SK-N-SH treated with all-trans-retinoic acid at 6 μM for 48 hours (cell line): ENCODE measurements at regions not wholly inside any gene's neighbourhood (a gene's known extent, or its start where the extent isn't known, plus 50 kb on each side); places are given as distances from the start of the nearest gene placed in this dataset.

Source experiments
- ATAC-seq: fragments of 200-7000 bp; cut with Tn5 transposase; 3 replicates; pipeline ENCODE4 v1.9.1; 2020; ENCODE audit warnings: mild to moderate bottlenecking, moderate library complexity
- ARNTL ChIP-seq: fragments of 450-650 bp; formaldehyde crosslinking; IDR thresholded peaks from 2 replicates; pipeline ENCODE4 v1.5.0; 2020; ENCODE audit warnings: low read depth, mild to moderate bottlenecking, moderate library complexity, borderline replicate concordance
- BACH2 ChIP-seq: fragments of 250-450 bp; sonication (Bioruptor Pico); IDR thresholded peaks from 2 replicates; pipeline ENCODE4 v1.9.0; 2021; ENCODE audit warnings: mild to moderate bottlenecking, borderline replicate concordance
- CREB5 ChIP-seq: fragments of 250-450 bp; sonication (Bioruptor Pico); IDR thresholded peaks from 2 replicates; pipeline ENCODE4 v1.5.1; 2020; ENCODE audit warnings: low read depth, mild to moderate bottlenecking, moderate library complexity
- CSDC2 ChIP-seq: fragments of 250-450 bp; sonication (Bioruptor Pico); IDR thresholded peaks from 2 replicates; pipeline ENCODE4 v1.5.0; 2020; ENCODE audit warnings: mild to moderate bottlenecking, moderate library complexity
- CSRNP3 ChIP-seq: fragments of 250-450 bp; sonication (Bioruptor Pico); IDR thresholded peaks from 2 replicates; pipeline ENCODE4 v1.5.1; 2021; ENCODE audit warnings: mild to moderate bottlenecking, moderate library complexity
- ESRRG ChIP-seq: fragments of 250-450 bp; sonication (Bioruptor Pico); IDR thresholded peaks from 2 replicates; pipeline ENCODE4 v1.6.1; 2021; ENCODE audit warnings: mild to moderate bottlenecking
- GLIS3 ChIP-seq: fragments of 250-450 bp; sonication (Bioruptor Pico); IDR thresholded peaks from 2 replicates; pipeline ENCODE4 v1.5.0; 2020; ENCODE audit warnings: mild to moderate bottlenecking, moderate library complexity
- ISL1 ChIP-seq: fragments of 250-450 bp; sonication (Bioruptor Pico); IDR thresholded peaks from 2 replicates; pipeline ENCODE4 v2.1.2; 2022; ENCODE audit warnings: mild to moderate bottlenecking, moderate library complexity
- OSR1 ChIP-seq: fragments of 250-450 bp; sonication (Bioruptor Pico); IDR thresholded peaks from 2 replicates; pipeline ENCODE4 v1.8.0; 2022; ENCODE audit warnings: moderate library complexity, mild to moderate bottlenecking, inconsistent platforms
- PATZ1 ChIP-seq: fragments of 250-450 bp; sonication (Bioruptor Pico); IDR thresholded peaks from 2 replicates; pipeline ENCODE4 v1.8.0; 2020; ENCODE audit warnings: mild to moderate bottlenecking, moderate library complexity, borderline replicate concordance
- POU6F1 ChIP-seq: fragments of 250-450 bp; sonication (Bioruptor Pico); IDR thresholded peaks from 2 replicates; pipeline ENCODE4 v1.8.0; 2021; ENCODE audit warnings: low read depth, mild to moderate bottlenecking, moderate library complexity, borderline replicate concordance
- PPARA ChIP-seq: fragments of 250-450 bp; sonication (Bioruptor Pico); IDR thresholded peaks from 2 replicates; pipeline ENCODE4 v1.5.0; 2020; ENCODE audit warnings: mild to moderate bottlenecking, borderline replicate concordance
- RARB ChIP-seq: fragments of 250-450 bp; sonication (Bioruptor Pico); IDR thresholded peaks from 2 replicates; pipeline ENCODE4 v1.8.0; 2021; ENCODE audit warnings: mild to moderate bottlenecking, moderate library complexity
- SNAI2 ChIP-seq: fragments of 250-450 bp; sonication (Bioruptor Pico); IDR thresholded peaks from 2 replicates; pipeline ENCODE4 v1.5.0; 2020; ENCODE audit warnings: mild to moderate bottlenecking, moderate library complexity
- TCF4 ChIP-seq: fragments of 250-450 bp; sonication (Bioruptor Pico); IDR thresholded peaks from 2 replicates; pipeline ENCODE4 v1.8.0; 2021; ENCODE audit warnings: mild to moderate bottlenecking, moderate library complexity, borderline replicate concordance
- TOX ChIP-seq: fragments of 250-450 bp; sonication (Bioruptor Pico); IDR thresholded peaks from 2 replicates; pipeline ENCODE4 v1.8.0; 2021; ENCODE audit warnings: mild to moderate bottlenecking, moderate library complexity, borderline replicate concordance
- TSHZ2 ChIP-seq: fragments of 250-450 bp; sonication (Bioruptor Pico); IDR thresholded peaks from 2 replicates; pipeline ENCODE4 v1.5.0; 2020; ENCODE audit warnings: mild to moderate bottlenecking, moderate library complexity
- ZC3H10 ChIP-seq: fragments of 250-450 bp; sonication (Bioruptor Pico); IDR thresholded peaks from 2 replicates; pipeline ENCODE4 v1.5.1; 2021; ENCODE audit warnings: mild to moderate bottlenecking, moderate library complexity
- ZFP3 ChIP-seq: fragments of 250-450 bp; sonication (Bioruptor Pico); IDR thresholded peaks from 2 replicates; pipeline ENCODE4 v1.5.0; 2020; ENCODE audit warnings: mild to moderate bottlenecking, moderate library complexity
- ZFP30 ChIP-seq: fragments of 450-650 bp; formaldehyde crosslinking; IDR thresholded peaks from 2 replicates; pipeline ENCODE4 v1.5.0; 2022; ENCODE audit warnings: mild to moderate bottlenecking, moderate library complexity
- ZNF565 ChIP-seq: fragments of 450-650 bp; formaldehyde crosslinking; conservative IDR thresholded peaks from 2 replicates; pipeline ENCODE4 v1.5.0; 2020; ENCODE audit warnings: low read depth, mild to moderate bottlenecking, moderate library complexity
- ZNF8 ChIP-seq: fragments of 450-650 bp; formaldehyde crosslinking; IDR thresholded peaks from 2 replicates; pipeline ENCODE4 v1.5.0; 2020; ENCODE audit warnings: mild to moderate bottlenecking, moderate library complexity

GRCh38 chr3:74413547-74414241, 200.8 kb downstream of the CNTN3 start:
- no peak for ATAC-seq
- TF ChIP-seq SNAI2 (CRISPR knock-in tag) (no peak), BACH2 (CRISPR knock-in tag) (no peak), POU6F1 (no peak), ZNF8 (no peak), GLIS3 (CRISPR knock-in tag) (no peak), OSR1 (CRISPR knock-in tag) (no peak), PATZ1 (no peak), TSHZ2 (no peak)

GRCh38 chr3:74410276-74410941, 204.1 kb downstream of the CNTN3 start:
- TF ChIP-seq BACH2 (CRISPR knock-in tag) (no peak), CSDC2 (CRISPR knock-in tag) (no peak), CREB5 (CRISPR knock-in tag) (no peak), PATZ1 (no peak), ARNTL (CRISPR knock-in tag) (no peak), ZNF565 (CRISPR knock-in tag) (no peak), ZFP3 (CRISPR knock-in tag) (no peak), OSR1 (CRISPR knock-in tag) (no peak), RARB (CRISPR knock-in tag) (no peak), ISL1 (CRISPR knock-in tag) (no peak), POU6F1 (no peak), TCF4 (CRISPR knock-in tag) (no peak), ESRRG (CRISPR knock-in tag) (no peak), ZFP30 (CRISPR knock-in tag) (no peak), TOX (CRISPR knock-in tag) (no peak), GLIS3 (CRISPR knock-in tag) (no peak), PPARA (no peak), TSHZ2 (no peak), ZC3H10 (CRISPR knock-in tag) (no peak), CSRNP3 (CRISPR knock-in tag) (no peak)
- ATAC-seq = no peak
